SK-N-SH (cell line): ENCODE measurements at regions not wholly inside any gene's neighbourhood (a gene's known extent, or its start where the extent isn't known, plus 50 kb on each side); places are given as distances from the start of the nearest gene placed in this dataset.

ENCODE experiments used
- CTCF ChIA-PET: fragments of 300-600, 350-600 bp; formaldehyde crosslinking; extraction: SDS; loops from one replicate; lab custom pipeline; 2021; lab: Yijun Ruan, JAX
- POLR2A ChIA-PET: fragments of 350-600 bp; sonication (Branson Sonifier 250); formaldehyde crosslinking; extraction: SDS; loops from one replicate; lab custom pipeline; 2020; ENCODE audit warnings: antibody characterized with exemption, inconsistent platforms; lab: Yijun Ruan, JAX
- DNase-seq: peaks from one replicate; pipeline ENCODE4 v3.0.0; 2012
- H2AFZ ChIP-seq: fragments of 200-600 bp; sonication (generic); 2 replicates; pipeline ENCODE4 v1.8.1; 2016; ENCODE audit warnings: antibody characterized with exemption, mild to moderate bottlenecking, low read depth
- H3F3A ChIP-seq: fragments of 200-600 bp; sonication (generic); replicated peaks from 2 replicates; pipeline ENCODE3; 2016; ENCODE audit warnings: antibody characterized with exemption, mild to moderate bottlenecking; ENCODE audit not compliant: insufficient read depth
- H3K27ac ChIP-seq, 2 experiments: fragments of 200-500 bp in 1 of 2; fragments of 200-600 bp in 1 of 2; sonication (Bioruptor generic) in 1 of 2; sonication (generic), shearing (Covaris generic) in 1 of 2; 2 replicates each; pipeline versions ENCODE4 v1.5.1 to v1.6.1; 2014 to 2016; ENCODE audit warnings: low read depth in 2 of 2, inconsistent platforms in 1 of 2, low read length in 1 of 2, mild to moderate bottlenecking in 1 of 2, mixed read lengths in 1 of 2
- H3K27me3 ChIP-seq: fragments of 200-600 bp; sonication (generic), shearing (Covaris generic); 2 replicates; pipeline ENCODE4 v1.6.1; 2016; ENCODE audit warnings: mixed run types; ENCODE audit not compliant: insufficient read depth
- H3K36me3 ChIP-seq, 2 experiments: fragments of 200-500 bp in 1 of 2; fragments of 200-600 bp in 1 of 2; sonication (Bioruptor generic) in 1 of 2; sonication (generic) in 1 of 2; replicated peaks in 1 of 2; 2 replicates each; pipeline versions ENCODE3 to v1.5.1; 2014 to 2016; ENCODE audit warnings: low read length in 1 of 2, mild to moderate bottlenecking in 1 of 2; ENCODE audit not compliant: insufficient read depth in 2 of 2, control insufficient read depth in 1 of 2
- H3K4me1 ChIP-seq, 2 experiments: fragments of 200-500 bp in 1 of 2; fragments of 200-600 bp in 1 of 2; sonication (Bioruptor generic) in 1 of 2; sonication (generic), shearing (Covaris generic) in 1 of 2; 2 replicates each; pipeline versions ENCODE4 v1.5.1 to v1.6.1; 2014 to 2016; ENCODE audit warnings: low read depth in 1 of 2, low read length in 1 of 2, mixed run types in 1 of 2; ENCODE audit not compliant: insufficient read depth in 2 of 2, control insufficient read depth in 1 of 2
- H3K4me2 ChIP-seq: fragments of 200-600 bp; sonication (generic), shearing (Covaris generic); 2 replicates; pipeline ENCODE4 v1.6.1; 2017; ENCODE audit warnings: mixed run types
- H3K4me3 ChIP-seq, 2 experiments: fragments of 200-500 bp in 1 of 2; fragments of 200-600 bp in 1 of 2; sonication (Bioruptor generic) in 1 of 2; sonication (generic), shearing (Covaris generic) in 1 of 2; 2 replicates each; pipeline versions ENCODE4 v1.5.1 to v1.8.1; 2014 to 2016; ENCODE audit warnings: low read depth in 2 of 2, inconsistent platforms in 1 of 2, low read length in 1 of 2, mild to moderate bottlenecking in 1 of 2, mixed read lengths in 1 of 2, moderate library complexity in 1 of 2
- H3K79me2 ChIP-seq: fragments of 200-600 bp; sonication (generic); 2 replicates; pipeline ENCODE4 v1.8.1; 2017; ENCODE audit warnings: mild to moderate bottlenecking; ENCODE audit not compliant: insufficient read depth
- H3K9ac ChIP-seq: fragments of 200-600 bp; sonication (generic); 2 replicates; pipeline ENCODE4 v1.6.1; 2017; ENCODE audit warnings: mixed run types
- H3K9me2 ChIP-seq: fragments of 200-600 bp; sonication (generic); 2 replicates; pipeline ENCODE4 v1.6.1; 2017; ENCODE audit warnings: mixed run types
- H3K9me3 ChIP-seq: fragments of 200-600 bp; sonication (generic); 2 replicates; pipeline ENCODE4 v1.6.1; 2017; ENCODE audit warnings: mixed run types, mild to moderate bottlenecking, moderate library complexity
- H4K20me1 ChIP-seq: fragments of 200-600 bp; sonication (generic); 2 replicates; pipeline ENCODE4 v1.6.1; 2017; ENCODE audit warnings: mild to moderate bottlenecking, mixed run types; ENCODE audit not compliant: insufficient read depth
- CHD2 ChIP-seq: fragments of 150-350 bp; IDR thresholded peaks from 2 replicates; pipeline ENCODE4 v1.6.1; 2018; ENCODE audit warnings: low read length; ENCODE audit not compliant: partially characterized antibody
- CTCF ChIP-seq: fragments of 200-600 bp; sonication (generic); IDR thresholded peaks from 2 replicates; pipeline ENCODE4 v1.6.1; 2017; ENCODE audit warnings: antibody characterized with exemption, mild to moderate bottlenecking, moderate library complexity
- ELF1 ChIP-seq: IDR thresholded peaks from 2 replicates; pipeline ENCODE4 v1.4.0; 2012
- EP300 ChIP-seq, 2 experiments: IDR thresholded peaks; 2 replicates each; pipeline versions ENCODE4 v1.4.0 to v1.6.1; 2012; ENCODE audit warnings: borderline replicate concordance in 1 of 2, low read depth in 1 of 2, low read length in 1 of 2
- EZH2phosphoT487 ChIP-seq: fragments of 200-600 bp; sonication (generic); IDR thresholded peaks from 2 replicates; pipeline ENCODE4 v1.6.1; 2017; ENCODE audit warnings: low read depth, mixed run types, mild to moderate bottlenecking, antibody characterized with exemption, moderate library complexity, borderline replicate concordance
- FOXJ3 ChIP-seq: sonication (generic); formaldehyde crosslinking; IDR thresholded peaks from 2 replicates; pipeline ENCODE4 v1.5.1; 2020; ENCODE audit warnings: mild to moderate bottlenecking, missing genetic modification reagents
- FOXM1 ChIP-seq: IDR thresholded peaks from 2 replicates; pipeline ENCODE4 v1.4.0; 2012; ENCODE audit warnings: low read depth, mild to moderate bottlenecking
- GATA2 ChIP-seq: sonication (generic); formaldehyde crosslinking; IDR thresholded peaks from 2 replicates; pipeline ENCODE4 v1.5.0; 2020; ENCODE audit warnings: mild to moderate bottlenecking, missing genetic modification reagents
- IRF3 ChIP-seq: fragments of 150-350 bp; IDR thresholded peaks from 2 replicates; pipeline ENCODE4 v1.6.1; 2016; ENCODE audit warnings: mild to moderate bottlenecking, low read depth, low read length
- MEF2A ChIP-seq: IDR thresholded peaks from 2 replicates; pipeline ENCODE4 v1.4.0; 2012; ENCODE audit warnings: low read depth, borderline replicate concordance
- NRF1 ChIP-seq: IDR thresholded peaks from 2 replicates; pipeline ENCODE4 v1.6.1; 2012; ENCODE audit warnings: low read depth, mild to moderate bottlenecking, low read length
- POLR2AphosphoS5 ChIP-seq: IDR thresholded peaks from 2 replicates; pipeline ENCODE4 v1.6.1; 2012; ENCODE audit warnings: low read depth, low read length
- RAD21 ChIP-seq: IDR thresholded peaks from 2 replicates; pipeline ENCODE4 v1.6.1; 2012; ENCODE audit warnings: mild to moderate bottlenecking, low read length
- RCOR1 ChIP-seq: fragments of 150-350 bp; IDR thresholded peaks from 2 replicates; pipeline ENCODE4 v1.6.1; 2017; ENCODE audit warnings: antibody characterized with exemption, low read length
- RFX5 ChIP-seq: IDR thresholded peaks from 2 replicates; pipeline ENCODE4 v1.6.1; 2012; ENCODE audit warnings: mild to moderate bottlenecking, improper control_type of control experiment, low read length
- RXRA ChIP-seq: IDR thresholded peaks from 2 replicates; pipeline ENCODE4 v1.4.0; 2012; ENCODE audit warnings: low read depth, mild to moderate bottlenecking, borderline replicate concordance
- TAF1 ChIP-seq: IDR thresholded peaks from 2 replicates; pipeline ENCODE4 v1.6.1; 2012; ENCODE audit warnings: low read depth, mild to moderate bottlenecking, low read length, moderate library complexity, borderline replicate concordance
- TCF12 ChIP-seq: IDR thresholded peaks from 2 replicates; pipeline ENCODE4 v1.4.0; 2012
- USF1 ChIP-seq: IDR thresholded peaks from 2 replicates; pipeline ENCODE4 v1.4.0; 2012; ENCODE audit warnings: low read depth, borderline replicate concordance
- WGBS: methylation state at CpG from one replicate; pipeline ENCODE4 v1.1.6; 2017; ENCODE audit warnings: low lambda C conversion rate; 5-methylcytosine and 5-hydroxymethylcytosine counted together

GRCh38 chr5:60010328-60010727, 116.8 kb upstream of the PDE4D start:
- no peaks in the 10 kb centered on the region for H3K79me2 ChIP-seq
- no peaks in the 10 kb centered on the region for H3K9me2 ChIP-seq
- DNase-seq: no peak
- TF ChIP-seq USF1 (no peak), CTCF (peak; percentile 33; the same call in 1 of the 2 replicates)
- POLR2A ChIA-PET: no interaction called here
- no peak overlapping the region for H3K4me2 ChIP-seq
- 52% methylated on average over 1 of the region's 1 CpG for WGBS
- H3K4me1 ChIP-seq: no peaks in the 10 kb centered on the region
- H3K36me3 ChIP-seq: no peaks in the 10 kb centered on the region
- CTCF ChIA-PET: no interaction called here
- no peak overlapping the region for H2AFZ ChIP-seq
- H3K9me3 ChIP-seq: no peaks in the 10 kb centered on the region
- no peaks in the 10 kb centered on the region for H3K27me3 ChIP-seq
- no peaks in the 10 kb centered on the region for H4K20me1 ChIP-seq
- no peaks in the 10 kb centered on the region for H3F3A ChIP-seq
- H3K9ac ChIP-seq: no peak overlapping the region
- no peak overlapping the region for H3K4me3 ChIP-seq
- H3K27ac ChIP-seq: no peak overlapping the region

- H3F3A ChIP-seq: no peaks in the 10 kb centered on the region
- H3K9me3 ChIP-seq: no peaks in the 10 kb centered on the region; the same call in 1 of the 2 replicates
- no peak overlapping the region for H3K4me2 ChIP-seq
- CTCF ChIA-PET: interaction anchor here (0.6 to 1.0 kb wide), 3 partner anchors 9 to 266 kb away, joined by 3 to 4 read pairs (median 3); no protein-coding TSS in a partner anchor
- no peak overlapping the region for H3K27ac ChIP-seq
- POLR2A ChIA-PET: no interaction called here
- no peak for DNase-seq
- H3K4me1 ChIP-seq: no peaks in the 10 kb centered on the region
- H3K79me2 ChIP-seq: no peaks in the 10 kb centered on the region
- no peak overlapping the region for H3K9ac ChIP-seq
- no peaks in the 10 kb centered on the region for H3K9me2 ChIP-seq
- WGBS: 92% methylated on average over 2 of the region's 2 CpGs
- H2AFZ ChIP-seq: no peak overlapping the region
- no peak overlapping the region for H3K4me3 ChIP-seq
- no peaks in the 10 kb centered on the region for H3K36me3 ChIP-seq
- no peaks in the 10 kb centered on the region for H4K20me1 ChIP-seq
- TF ChIP-seq TCF12 (no peak), RCOR1 (no peak), ELF1 (no peak), POLR2AphosphoS5 (no peak), CHD2 (no peak), FOXM1 (no peak), RAD21 (no peak), NRF1 (no peak), CTCF (no peak), TAF1 (no peak), IRF3 (no peak), RXRA (no peak), EZH2phosphoT487 (no peak), EP300 (IDR thresholded peaks at IDR 0.05; ENCODE audit: borderline replicate concordance in 1 of 2, low read depth in 1 of 2, low read length in 1 of 2) (no peak), FOXJ3 (CRISPR knock-in tag) (no peak), MEF2A (no peak), GATA2 (no peak), RFX5 (no peak)
- H3K27me3 ChIP-seq: no peaks in the 10 kb centered on the region
These were observed 114.2 kb upstream of the PDE4D start for GRCh38 chr5:60007729-60008128.
